NCI-H510A treated with DMSO at 0.1 percent for 48 hours (cell line): ENCODE measurements at regions not wholly inside any gene's neighbourhood (a gene's known extent, or its start where the extent isn't known, plus 50 kb on each side); places are given as distances from the start of the nearest gene placed in this dataset.

ENCODE experiments used
- DNase-seq: peaks from one replicate; lab custom pipeline; 2025; lab: John Stamatoyannopoulos, UW

DNA sequence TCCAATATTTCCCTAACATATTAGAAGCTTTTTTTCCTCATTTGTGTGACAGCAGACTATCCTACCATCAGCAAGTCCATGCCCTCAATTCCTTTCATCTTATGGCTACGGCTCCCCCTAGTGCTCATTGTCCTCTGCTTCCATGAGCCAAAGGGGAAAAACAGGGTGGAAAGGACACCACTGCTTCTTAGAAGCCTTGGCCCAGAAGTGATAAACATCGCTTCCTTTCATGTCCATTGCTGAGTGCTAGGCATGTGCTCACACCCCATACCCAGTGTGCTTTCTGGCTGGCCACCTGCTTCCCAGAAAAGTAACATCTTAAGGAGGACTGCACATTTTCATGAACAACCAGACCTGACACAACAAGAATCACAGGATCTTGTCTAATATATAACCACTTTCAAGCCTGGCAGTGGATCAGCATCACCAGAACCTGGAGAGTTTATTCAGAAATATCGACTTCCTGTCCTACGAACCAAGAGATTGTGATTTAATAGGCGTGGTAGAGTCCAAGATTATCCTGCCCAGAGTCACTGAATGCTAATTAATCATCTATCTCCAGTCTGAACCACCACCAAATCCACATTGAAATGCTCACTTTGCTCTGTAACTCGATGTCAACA lies 650.5 kb upstream of the SORCS1 start:
- DNase-seq = peak; percentile 3

DNA sequence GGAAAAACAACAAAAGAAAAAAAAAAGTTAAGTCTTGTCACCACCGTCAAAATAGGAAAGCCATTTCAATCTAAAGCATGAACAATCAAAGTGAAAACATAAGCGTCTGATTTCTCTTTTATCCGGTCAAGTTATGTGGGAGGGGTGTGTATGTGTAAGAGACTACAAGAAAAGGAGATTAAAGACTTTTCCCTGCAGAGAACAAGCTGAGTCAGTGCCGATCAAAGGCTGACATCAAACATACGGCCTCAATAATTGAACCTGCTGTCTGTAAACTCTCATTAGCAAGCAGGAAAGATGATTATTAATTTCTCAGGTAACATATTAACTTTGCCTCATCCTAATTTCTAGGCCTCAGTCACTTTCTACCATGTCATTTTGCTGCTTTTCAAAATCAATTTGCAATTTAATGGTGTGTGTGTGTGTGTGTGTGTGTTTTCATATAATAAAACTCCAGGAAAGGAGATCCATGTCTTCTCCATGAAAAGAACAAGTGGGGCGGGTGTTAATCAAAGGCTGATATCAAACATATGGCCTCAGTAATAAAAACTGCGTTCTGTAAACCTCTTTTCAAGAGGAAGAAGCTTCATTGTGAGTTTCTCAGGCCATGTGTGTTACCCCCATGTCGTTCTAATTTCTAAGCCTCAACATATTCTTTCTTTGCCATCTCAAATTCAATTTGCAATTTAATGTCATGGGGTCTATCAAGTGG lies 649.1 kb upstream of the SORCS1 start:
- no peak for DNase-seq

DNA sequence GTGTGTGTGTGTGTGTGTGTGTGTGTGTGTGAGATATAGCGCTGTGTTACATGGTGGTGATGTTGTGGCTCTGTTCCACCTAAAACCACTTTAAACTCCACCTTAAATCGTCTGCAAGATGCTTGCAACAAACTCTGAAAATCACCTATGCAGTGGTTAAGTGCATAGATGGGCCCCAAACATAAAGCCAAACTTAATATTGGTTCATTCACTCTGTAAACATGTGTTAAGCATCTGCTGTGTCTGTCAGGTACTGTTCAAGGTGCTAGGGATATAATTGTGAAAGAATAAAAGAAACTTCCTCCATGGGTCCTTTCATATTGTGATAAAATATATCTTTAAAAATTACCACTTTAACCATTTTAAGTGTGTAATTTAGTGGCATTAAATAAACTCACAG lies 645.4 kb upstream of the SORCS1 start:
- no peak for DNase-seq

DNA sequence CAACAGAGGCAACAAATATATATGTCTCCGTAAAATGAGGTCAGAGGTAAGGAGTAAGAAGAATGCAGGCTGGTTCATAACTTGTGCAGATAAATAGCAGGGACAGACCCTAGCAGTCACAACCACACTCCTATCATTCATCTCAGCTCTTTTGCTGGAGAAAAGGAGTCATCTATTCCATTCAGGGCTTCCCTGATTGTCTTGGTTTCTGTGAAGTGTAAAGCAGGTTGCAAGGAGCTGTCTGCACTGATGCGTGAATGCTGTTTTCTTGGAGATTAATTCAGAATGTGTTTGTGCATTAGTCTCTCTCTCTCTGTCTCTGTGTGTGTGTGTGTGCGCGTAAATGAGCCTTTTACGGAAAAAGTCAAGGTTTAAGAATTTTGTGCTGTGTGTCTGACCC lies 643.3 kb upstream of the SORCS1 start:
- no peak for DNase-seq

DNA sequence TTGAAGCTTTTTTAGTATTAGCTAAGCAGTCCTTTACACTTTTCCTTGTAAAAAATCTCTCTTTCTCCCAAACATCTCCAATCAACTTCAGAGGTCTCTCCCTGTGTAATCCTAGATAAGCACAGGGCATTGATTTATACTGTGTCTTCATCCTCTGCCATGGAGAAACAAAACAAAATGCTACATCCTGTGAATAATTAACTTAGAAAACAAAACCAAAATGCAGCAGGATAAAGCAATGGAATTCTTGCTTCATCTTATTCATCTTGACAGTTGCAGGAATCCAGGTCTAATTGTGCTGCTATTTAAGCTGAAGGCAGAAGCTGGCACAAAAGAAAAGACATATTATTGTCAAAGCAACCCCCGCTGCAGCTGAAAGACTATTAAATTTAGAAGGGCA lies 641.5 kb upstream of the SORCS1 start:
- DNase-seq = no peak

DNA sequence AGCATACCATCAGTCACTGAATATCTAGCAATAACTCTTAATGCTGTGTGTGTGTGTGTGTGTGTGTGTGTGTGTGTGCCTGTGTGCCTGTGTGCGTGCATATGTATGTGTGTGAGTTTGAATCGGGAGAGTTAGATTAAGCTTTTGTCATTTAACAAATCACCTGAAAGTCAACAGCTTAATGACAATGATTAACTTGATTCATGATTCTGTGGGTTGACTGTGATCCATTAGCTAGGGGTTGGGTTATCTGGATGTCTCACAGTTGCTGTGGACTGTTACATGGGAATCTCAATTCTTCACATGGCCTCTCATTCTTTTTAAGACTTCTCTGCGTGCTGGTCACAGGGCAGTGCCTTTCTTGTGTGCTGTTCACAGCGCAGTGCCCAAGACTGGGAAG lies 639.0 kb upstream of the SORCS1 start:
- DNase-seq = no peak

DNA sequence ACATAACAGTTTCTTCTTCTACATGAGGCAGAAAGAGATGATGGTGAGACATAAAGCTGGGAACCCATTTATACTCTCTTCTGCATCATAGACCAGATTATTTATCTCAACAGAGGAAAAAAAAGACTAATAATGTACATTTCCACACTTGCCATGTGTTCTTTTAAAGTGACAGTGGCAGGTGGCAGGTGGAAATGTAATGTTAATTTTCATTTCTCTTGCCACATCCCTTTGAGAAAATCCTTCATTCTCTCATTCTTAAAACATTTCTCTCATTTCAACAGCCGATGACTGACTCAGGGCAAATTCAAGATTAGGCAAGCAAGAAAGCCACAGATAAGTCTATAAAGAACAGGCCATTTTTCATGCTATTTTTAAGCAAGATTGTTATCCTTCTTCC lies 635.6 kb upstream of the SORCS1 start:
- DNase-seq = no peak

DNA sequence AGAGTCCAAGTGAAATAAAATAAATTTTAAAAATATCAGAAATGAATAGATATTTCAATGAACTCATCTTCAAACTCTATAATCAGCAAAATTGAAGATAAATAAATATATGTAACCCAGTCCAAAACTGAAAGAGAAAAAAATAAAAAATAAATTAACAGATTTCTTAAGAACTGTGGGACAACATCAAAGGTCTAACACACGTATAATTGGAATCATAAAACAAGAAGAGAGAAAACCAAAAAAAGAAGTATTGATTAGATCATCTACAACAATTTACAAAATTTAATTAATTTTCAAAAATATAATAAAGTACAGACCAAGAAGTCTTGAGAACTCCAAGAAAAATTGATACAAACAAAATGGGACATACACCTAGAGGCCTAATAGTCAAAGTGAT lies 625.8 kb upstream of the SORCS1 start:
- DNase-seq = no peak

DNA sequence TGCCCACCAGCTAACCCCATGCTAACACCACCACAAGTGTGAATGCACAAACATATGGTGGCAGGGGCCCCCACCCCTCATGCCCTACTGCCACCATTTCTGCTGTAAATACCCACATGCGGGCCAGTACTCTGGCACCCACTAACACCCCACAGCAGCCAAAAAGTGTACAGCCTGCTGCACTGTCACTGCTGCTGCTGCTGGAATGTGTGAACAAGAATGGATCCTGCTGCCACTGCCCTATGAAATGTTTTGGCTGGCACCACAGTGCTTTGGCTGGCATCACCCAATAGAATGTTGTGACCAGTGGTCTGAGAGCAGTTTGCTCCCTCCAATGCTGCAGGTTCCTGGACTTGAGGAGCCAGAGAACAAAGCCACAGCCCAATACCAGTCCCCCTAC lies 606.6 kb upstream of the SORCS1 start:
- DNase-seq = no peak

DNA sequence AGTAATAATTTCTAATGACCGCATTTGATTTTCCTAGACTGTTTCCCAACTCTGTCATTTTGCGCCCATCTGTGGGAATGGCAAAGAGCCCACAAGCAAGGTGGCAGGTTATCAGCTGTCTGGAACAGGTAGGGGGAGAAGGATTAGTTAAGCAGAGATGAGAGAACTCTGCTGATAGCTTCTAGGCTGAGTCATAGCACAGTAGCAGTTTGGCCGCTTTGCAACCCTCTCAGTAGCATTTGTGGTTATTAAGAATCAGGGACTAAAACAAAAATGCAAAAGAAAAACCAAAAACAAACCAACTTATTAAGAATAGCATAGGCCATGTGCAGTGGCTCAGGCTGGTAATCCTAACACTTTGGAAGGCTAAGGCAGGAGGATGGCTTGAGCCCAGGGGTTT lies 602.7 kb upstream of the SORCS1 start:
- DNase-seq = no peak

DNA sequence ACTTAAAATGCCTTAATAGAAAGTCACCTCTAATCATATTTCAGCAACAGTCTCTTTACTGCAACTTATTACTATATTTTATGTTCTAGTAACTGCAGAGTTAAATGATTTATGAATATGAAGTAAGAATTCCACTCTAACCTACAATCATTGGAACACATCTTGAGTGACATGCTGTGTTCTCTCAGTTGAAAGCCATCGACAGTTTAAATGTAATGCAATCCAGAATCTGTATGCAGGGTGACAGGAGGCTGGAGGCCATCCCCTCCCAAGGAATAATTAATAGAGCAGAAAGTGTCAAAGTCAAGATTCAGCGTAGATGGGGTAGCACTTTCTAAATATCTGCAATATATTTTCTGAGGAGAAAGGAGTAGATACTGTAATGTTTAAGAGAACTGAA lies 590.3 kb upstream of the SORCS1 start:
- no peak for DNase-seq

DNA sequence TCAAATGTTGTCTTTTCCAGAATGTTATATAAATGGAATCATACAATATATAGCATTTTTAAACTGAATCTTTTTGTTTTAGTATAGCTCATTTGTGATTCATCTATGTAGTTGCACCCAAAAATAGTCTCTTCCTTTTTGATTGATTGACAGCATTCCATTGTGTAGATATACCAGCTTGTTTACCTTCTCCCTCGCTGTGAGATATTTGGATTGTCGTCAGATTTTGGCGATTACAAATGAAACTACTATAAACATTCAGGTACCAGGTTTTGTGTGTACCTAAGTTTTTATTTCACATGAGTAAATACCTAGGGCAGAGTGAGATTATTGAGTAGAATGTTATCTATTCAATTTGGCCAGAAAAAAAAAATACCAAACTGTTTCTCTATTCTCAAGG lies 584.7 kb upstream of the SORCS1 start:
- no peak for DNase-seq

DNA sequence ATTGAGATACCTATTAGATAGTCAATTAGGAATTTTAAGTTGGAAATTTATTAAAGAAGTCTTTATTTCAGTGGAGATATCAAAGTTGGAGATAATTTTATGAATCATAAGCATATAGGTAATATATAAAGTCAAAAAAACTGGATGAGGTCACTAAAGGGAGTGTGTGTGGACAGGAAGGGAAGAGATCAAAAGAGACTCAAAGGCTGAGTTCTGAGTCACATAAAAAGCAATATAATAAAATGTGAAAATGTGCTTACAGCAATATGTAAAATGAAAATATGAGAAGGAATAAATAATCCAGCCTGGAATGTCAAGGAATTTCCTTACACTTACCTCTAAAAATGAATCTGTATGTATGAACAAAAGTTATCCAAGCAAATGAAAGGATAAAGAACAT lies 583.3 kb upstream of the SORCS1 start:
- no peak for DNase-seq

DNA sequence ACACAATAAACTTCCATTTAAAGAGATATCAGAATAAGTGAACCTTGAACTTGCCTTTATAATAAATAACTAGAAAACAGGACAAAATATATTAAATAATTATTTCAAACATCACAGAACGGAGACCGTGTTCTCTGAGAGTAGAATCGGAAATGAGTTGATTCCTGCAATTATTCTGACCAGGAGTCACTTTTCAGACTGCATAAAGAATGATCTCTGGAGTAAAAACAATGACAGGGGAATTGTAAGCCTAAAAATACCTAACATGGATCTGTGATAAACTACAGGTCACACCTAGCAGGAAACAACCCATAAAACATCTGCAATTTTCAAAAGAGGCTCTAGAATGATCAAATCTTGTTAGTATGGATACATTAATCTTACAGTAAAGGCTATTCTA lies 577.5 kb upstream of the SORCS1 start:
- DNase-seq = no peak

DNA sequence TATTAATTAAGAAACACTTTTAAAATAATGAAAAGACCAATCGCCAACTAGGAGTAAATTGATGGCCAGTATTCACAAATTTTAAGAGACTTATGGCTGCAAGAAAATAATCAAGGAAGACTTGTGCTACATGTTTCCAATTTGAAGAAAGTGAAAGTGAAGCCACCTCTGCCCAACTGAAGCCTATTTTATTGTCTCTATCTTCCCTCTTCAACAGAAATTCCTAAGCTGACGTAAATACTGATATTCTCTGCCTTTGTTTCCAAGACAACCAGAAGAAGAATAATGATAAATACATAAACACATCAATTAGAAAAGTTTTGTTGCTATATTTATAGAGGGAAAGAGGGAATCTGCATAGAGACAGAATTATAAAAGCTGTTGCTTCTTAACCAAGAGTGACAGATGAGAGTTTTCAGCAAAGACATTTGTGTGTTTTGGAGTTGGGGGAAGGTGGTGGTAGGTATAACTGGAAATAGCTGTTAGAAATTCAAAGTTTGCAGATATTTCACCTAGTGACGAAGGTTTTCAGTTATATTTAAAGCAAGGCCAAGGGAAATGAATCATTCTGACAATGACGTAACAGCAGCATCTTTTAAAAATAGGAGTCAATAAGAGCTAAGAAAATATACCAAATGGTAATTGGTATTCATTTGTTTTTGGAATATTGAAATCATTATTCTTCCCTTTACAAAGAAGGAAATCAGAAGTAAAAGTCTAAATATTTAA lies 576.6 kb upstream of the SORCS1 start:
- DNase-seq = no peak

DNA sequence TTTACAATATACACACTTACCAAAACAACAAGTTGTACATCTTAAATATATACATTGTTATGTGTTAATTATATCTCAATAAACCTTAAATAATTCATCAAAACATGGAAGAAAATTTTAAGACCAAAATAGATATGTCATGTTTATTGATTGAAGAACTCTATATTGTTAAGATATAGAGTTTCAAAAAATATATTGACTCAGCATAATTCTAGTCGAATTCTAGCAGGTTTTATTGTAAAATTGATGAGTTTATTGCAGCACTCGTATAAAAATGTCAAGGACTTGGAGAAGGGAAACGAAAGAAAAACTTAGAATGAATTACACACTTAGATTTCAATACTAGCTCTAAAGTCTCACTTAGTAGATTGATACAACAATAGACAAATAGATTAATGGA lies 575.4 kb upstream of the SORCS1 start:
- DNase-seq = no peak

DNA sequence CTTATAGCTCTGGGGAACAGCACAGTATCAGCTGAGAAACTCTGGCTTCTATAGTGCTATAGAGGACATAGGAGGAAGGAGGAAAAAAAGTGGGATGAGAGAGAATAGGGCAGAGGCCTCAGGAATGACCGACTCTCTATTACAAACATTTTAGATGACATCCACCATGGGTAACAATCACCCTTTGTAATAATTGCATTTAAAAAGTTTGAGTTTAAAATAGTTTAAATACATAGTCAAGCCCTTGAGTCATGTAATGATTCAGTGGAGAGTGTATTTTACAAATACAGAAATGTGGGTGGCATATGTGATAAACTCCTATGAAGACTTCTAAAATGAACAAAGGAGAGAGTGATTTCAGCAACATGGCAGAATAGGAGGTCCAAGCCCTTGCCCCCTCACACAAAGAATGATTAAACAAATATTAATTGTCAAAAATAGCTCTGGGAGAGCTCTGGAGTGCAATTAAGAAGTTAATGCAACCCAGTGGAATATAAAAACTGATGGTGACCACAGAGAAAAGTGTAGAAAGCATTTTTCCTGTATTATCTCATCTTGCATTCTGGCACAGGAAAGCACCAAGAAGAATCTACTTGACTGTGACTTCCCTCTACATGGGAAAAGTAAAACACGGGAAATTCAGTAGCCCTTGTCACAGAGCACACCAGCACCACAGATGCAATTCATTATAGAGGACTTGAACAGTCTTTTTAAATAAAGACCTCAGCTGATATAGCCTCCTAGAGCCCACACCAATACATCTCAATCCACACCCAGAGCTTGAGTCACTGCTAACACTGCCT lies 569.0 kb upstream of the SORCS1 start:
- DNase-seq = no peak

DNA sequence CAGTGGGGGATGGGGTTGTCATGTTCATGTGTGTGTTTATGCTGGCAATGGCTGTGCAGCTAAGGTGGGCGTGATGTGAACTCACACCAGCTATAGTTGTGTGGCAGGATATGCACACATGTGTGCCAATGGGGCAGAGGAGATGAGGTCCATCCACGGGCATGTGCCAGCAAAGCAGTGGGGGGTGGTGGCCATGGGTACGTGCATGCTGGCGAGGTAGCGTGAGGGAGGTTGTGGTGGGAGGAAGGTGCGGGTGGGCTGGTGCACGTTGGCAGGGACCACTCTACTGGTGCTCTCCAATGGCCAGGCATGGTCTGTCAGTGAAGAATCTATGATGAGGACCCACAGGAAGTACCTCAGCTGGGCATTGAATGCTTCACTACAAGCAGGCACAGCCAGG lies 567.5 kb upstream of the SORCS1 start:
- DNase-seq = no peak

DNA sequence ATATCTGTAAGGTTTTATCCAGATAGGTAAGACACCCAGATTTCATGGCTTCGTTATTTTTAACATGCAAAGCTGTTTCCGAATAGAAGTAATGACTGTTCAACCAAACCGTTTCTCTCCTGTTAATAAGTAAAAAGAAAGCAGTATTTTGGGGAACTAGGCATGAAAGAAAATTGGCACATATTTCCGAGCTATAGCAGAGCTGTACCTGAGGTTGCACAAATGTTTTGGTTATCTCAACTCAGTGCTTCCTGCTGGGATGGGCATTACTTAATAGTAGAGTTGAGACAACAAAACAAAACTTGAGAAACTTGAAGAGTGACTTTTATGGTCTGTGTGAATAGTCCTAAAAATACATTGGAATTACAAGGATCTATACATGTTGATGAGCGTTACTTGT lies 564.3 kb upstream of the SORCS1 start:
- no peak for DNase-seq

DNA sequence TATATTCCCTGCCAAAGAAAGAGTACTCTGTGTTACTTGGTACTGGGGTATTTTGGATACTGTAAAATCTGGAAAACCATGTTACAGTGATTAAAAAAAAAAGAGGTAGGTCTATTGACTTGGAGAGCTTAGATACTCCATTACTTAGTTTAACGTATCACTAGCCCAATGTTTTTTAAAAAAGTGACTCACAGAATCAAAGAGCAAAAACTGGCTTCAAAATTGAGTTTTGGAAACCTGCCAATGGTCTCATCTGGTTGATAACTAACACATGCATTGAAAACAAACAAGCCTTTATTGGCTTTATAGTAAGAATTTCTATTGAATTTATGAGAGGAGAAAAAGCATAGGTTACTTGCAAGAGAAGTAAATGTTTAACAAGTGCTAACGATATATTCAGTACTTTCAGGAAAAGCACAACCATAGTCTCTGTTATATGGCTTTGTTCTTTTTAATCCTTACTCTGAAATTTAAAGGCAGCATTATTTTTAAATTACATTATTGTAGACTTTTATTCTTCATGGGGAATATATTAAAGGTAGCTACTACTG lies 563.3 kb upstream of the SORCS1 start:
- DNase-seq = no peak

DNA sequence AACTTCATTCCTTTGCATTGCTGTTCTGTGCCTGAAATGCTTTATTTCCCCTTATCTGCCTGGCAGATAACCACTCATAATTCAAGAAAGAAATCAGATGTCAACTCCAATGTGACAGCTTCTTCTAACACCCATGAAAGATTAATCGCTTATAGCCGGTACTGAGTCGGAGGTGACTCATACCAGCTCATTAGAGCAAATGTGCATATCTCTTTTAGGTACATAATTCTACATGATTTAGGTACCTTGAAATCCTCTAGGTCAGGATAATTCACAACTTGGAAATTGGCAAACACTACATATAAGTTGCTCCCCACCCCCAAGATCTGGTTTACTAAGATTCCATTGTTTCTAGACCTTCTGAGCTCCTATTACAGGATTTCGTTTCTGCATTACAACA lies 554.4 kb upstream of the SORCS1 start:
- no peak for DNase-seq

DNA sequence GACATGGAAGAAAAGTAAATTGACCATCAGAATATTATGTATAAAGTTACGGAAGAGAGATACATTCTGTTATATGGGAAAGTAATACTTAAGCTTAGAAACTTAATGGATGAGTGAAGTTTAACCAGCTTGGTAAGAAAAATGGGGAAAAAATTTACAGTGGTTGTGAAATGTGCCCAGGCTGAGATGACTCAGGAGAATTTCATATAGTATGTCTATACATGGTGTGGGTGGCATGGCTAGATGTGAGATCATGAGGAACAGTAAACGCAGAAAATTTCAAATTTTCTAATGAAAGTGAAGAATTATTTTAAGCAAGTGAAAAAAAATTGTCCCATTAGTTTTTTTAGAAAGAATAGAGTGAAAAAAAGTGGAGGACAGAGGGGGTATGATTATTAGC lies 552.5 kb upstream of the SORCS1 start:
- DNase-seq = no peak
